ENCODE measurements at regions not wholly inside any gene's neighbourhood (a gene's known extent, or its start where the extent isn't known, plus 50 kb on each side); places are given as distances from the start of the nearest gene placed in this dataset.

GRCh38 chr1:214927796-214928195 is 154.7 kb upstream of the KCNK2 start:
- TF ChIP-seq CTCF (IDR thresholded peaks at IDR 0.05; ENCODE audit: partially characterized antibody, unreplicated experiment), result no peak
- Mint-ChIP-seq H3K4me3 (ENCODE audit: unreplicated experiment) (no peak overlapping the region), H3K4me1 (ENCODE audit: low read depth, unreplicated experiment) (no peaks in the 10 kb centered on the region), H3K36me3 (ENCODE audit: unreplicated experiment) (no peaks in the 10 kb centered on the region), H3K27me3 (ENCODE audit: unreplicated experiment) (no peaks in the 10 kb centered on the region), H3K9me3 (ENCODE audit: unreplicated experiment) (no peaks in the 10 kb centered on the region), H3K27ac (ENCODE audit: unreplicated experiment) (no peak overlapping the region)
- no peak for DNase-seq

- Mint-ChIP-seq H3K27ac (ENCODE audit: unreplicated experiment) (no peak overlapping the region), H3K27me3 (ENCODE audit: unreplicated experiment) (no peaks in the 10 kb centered on the region), H3K36me3 (ENCODE audit: unreplicated experiment) (no peaks in the 10 kb centered on the region), H3K4me1 (ENCODE audit: low read depth, unreplicated experiment) (no peaks in the 10 kb centered on the region), H3K4me3 (ENCODE audit: unreplicated experiment) (no peak overlapping the region), H3K9me3 (ENCODE audit: unreplicated experiment) (no peaks in the 10 kb centered on the region)
- TF ChIP-seq CTCF (IDR thresholded peaks at IDR 0.05; ENCODE audit: partially characterized antibody, unreplicated experiment), result no peak
- no peak for DNase-seq
These were observed 154.0 kb upstream of the KCNK2 start for GRCh38 chr1:214928574-214928973.

GRCh38 chr1:214933375-214933774 is 149.2 kb upstream of the KCNK2 start:
- no peak for DNase-seq
- H3K4me3 Mint-ChIP-seq (ENCODE audit: unreplicated experiment), result no peak overlapping the region
- H3K36me3 Mint-ChIP-seq (ENCODE audit: unreplicated experiment), result no peaks in the 10 kb centered on the region
- no peaks in the 10 kb centered on the region for H3K4me1 Mint-ChIP-seq (ENCODE audit: low read depth, unreplicated experiment)
- no peak for TF ChIP-seq CTCF (IDR thresholded peaks at IDR 0.05; ENCODE audit: partially characterized antibody, unreplicated experiment)
- no peaks in the 10 kb centered on the region for H3K9me3 Mint-ChIP-seq (ENCODE audit: unreplicated experiment)
- H3K27ac Mint-ChIP-seq (ENCODE audit: unreplicated experiment), result no peak overlapping the region
- no peaks in the 10 kb centered on the region for H3K27me3 Mint-ChIP-seq (ENCODE audit: unreplicated experiment)

DNA sequence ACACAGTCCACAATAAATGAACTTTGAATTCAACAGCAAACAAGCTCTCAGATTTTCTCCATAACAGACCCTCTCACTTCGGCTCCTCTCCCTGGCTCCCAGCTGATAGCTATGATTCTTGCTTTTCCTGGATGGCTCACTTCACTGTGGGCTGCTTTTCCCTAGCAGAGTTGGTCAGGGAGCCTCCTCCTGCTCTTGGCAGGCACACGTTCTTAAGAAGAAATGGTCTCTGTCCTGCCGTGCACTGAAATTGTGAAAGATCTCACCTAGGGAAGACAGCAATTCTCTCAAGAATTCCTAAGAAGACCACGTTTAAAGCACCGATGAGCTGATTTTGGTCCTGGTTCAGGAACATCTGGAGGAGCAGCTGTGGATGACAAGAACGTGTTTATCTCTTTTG is 148.5 kb upstream of the KCNK2 start:
- Mint-ChIP-seq H3K27ac (ENCODE audit: unreplicated experiment) (no peak overlapping the region), H3K4me1 (ENCODE audit: low read depth, unreplicated experiment) (no peaks in the 10 kb centered on the region), H3K9me3 (ENCODE audit: unreplicated experiment) (no peaks in the 10 kb centered on the region), H3K4me3 (ENCODE audit: unreplicated experiment) (no peak overlapping the region), H3K27me3 (ENCODE audit: unreplicated experiment) (no peaks in the 10 kb centered on the region), H3K36me3 (ENCODE audit: unreplicated experiment) (no peaks in the 10 kb centered on the region)
- TF ChIP-seq CTCF (IDR thresholded peaks at IDR 0.05; ENCODE audit: partially characterized antibody, unreplicated experiment), result no peak
- DNase-seq, result no peak

GRCh38 chr1:214935258-214935657 is 147.3 kb upstream of the KCNK2 start:
- DNase-seq, result no peak
- Mint-ChIP-seq H3K27ac (ENCODE audit: unreplicated experiment) (no peak overlapping the region), H3K9me3 (ENCODE audit: unreplicated experiment) (no peaks in the 10 kb centered on the region), H3K4me3 (ENCODE audit: unreplicated experiment) (no peak overlapping the region), H3K27me3 (ENCODE audit: unreplicated experiment) (no peaks in the 10 kb centered on the region), H3K36me3 (ENCODE audit: unreplicated experiment) (no peaks in the 10 kb centered on the region), H3K4me1 (ENCODE audit: low read depth, unreplicated experiment) (no peaks in the 10 kb centered on the region)
- TF ChIP-seq CTCF (IDR thresholded peaks at IDR 0.05; ENCODE audit: partially characterized antibody, unreplicated experiment), result no peak

Data from glutamatergic neuron (in vitro differentiated cells).